Nucleus accumbens (tissue), 56 donors: ENCODE measurements at regions not wholly inside any gene's neighbourhood (a gene's known extent, or its start where the extent isn't known, plus 50 kb on each side); places are given as distances from the start of the nearest gene placed in this dataset.

Experiments used
- DNase-seq, 56 donors: peaks; one replicate each; lab custom pipeline; 2025; lab: John Stamatoyannopoulos, UW

- no peak for DNase-seq
These were observed 233.5 kb downstream of the OMA1 start for GRCh38 chr1:58312971-58313563.

GRCh38 chr1:58312461-58312860 lies 234.1 kb downstream of the OMA1 start:
- DNase-seq, result no peak

GRCh38 chr1:58310881-58311280 lies 235.6 kb downstream of the OMA1 start:
- no peak for DNase-seq

- no peak for DNase-seq
These were observed 236.1 kb downstream of the OMA1 start for GRCh38 chr1:58310469-58310868.

GRCh38 chr1:58308206-58308605 lies 238.3 kb downstream of the OMA1 start:
- DNase-seq, result no peak

GRCh38 chr1:58307431-58307830 lies 239.1 kb downstream of the OMA1 start:
- no peak for DNase-seq

GRCh38 chr1:58305622-58306021 lies 240.9 kb downstream of the OMA1 start:
- DNase-seq, result no peak

GRCh38 chr1:58304346-58304975 lies 242.1 kb downstream of the OMA1 start:
- DNase-seq, result no peak

- no peak for DNase-seq
These were observed 242.7 kb downstream of the OMA1 start for GRCh38 chr1:58303841-58304240.

GRCh38 chr1:58293388-58293787 lies 253.1 kb downstream of the OMA1 start:
- DNase-seq, result no peak

- peak in 6 of 56 donors; percentile 0 to 12 (median 2) for DNase-seq
These were observed 255.7 kb downstream of the OMA1 start for GRCh38 chr1:58290685-58291372.

- no peak for DNase-seq
These were observed 257.8 kb downstream of the OMA1 start for GRCh38 chr1:58288624-58289142.

GRCh38 chr1:58287894-58288623 lies 258.5 kb downstream of the OMA1 start:
- no peak for DNase-seq

GRCh38 chr1:58284225-58284510 lies 262.4 kb downstream of the OMA1 start:
- no peak for DNase-seq

- no peak for DNase-seq
These were observed 262.9 kb downstream of the OMA1 start for GRCh38 chr1:58283388-58284224.

GRCh38 chr1:58282623-58283387 lies 263.7 kb downstream of the OMA1 start:
- DNase-seq, result peak in 12 of 56 donors; percentile 0 to 37 (median 6)

- DNase-seq, result no peak
These were observed 280.3 kb downstream of the OMA1 start for GRCh38 chr1:58266242-58266641.

- DNase-seq, result no peak
These were observed 282.1 kb downstream of the OMA1 start for GRCh38 chr1:58264462-58264861.

- DNase-seq, result no peak
These were observed 283.8 kb downstream of the OMA1 start for GRCh38 chr1:58262702-58263101.

- no peak for DNase-seq
These were observed 288.4 kb downstream of the OMA1 start for GRCh38 chr1:58258082-58258481.
